Lower lobe of right lung (tissue), 2 donors: ENCODE measurements at regions not wholly inside any gene's neighbourhood (a gene's known extent, or its start where the extent isn't known, plus 50 kb on each side); places are given as distances from the start of the nearest gene placed in this dataset.

Experiments used
- ATAC-seq, 2 donors: fragments of 200-7000 bp; cut with Tn5 transposase; one replicate each; pipeline ENCODE4 v1.9.1; 2020 to 2022; ENCODE audit warnings: mild to moderate bottlenecking in 2 of 2, moderate library complexity in 2 of 2
- DNase-seq: peaks from one replicate; pipeline ENCODE4 v3.0.0-alpha.2; 2020
- H3K27ac ChIP-seq: fragments of 200-600 bp; one replicate; pipeline ENCODE4 v1.8.0; 2022
- H3K27me3 ChIP-seq: fragments of 200-600 bp; one replicate; pipeline ENCODE4 v1.8.0; 2022; ENCODE audit warnings: low read depth
- H3K36me3 ChIP-seq: fragments of 200-600 bp; one replicate; pipeline ENCODE4 v1.8.0; 2022; ENCODE audit warnings: mild to moderate bottlenecking
- H3K4me1 ChIP-seq: fragments of 200-600 bp; one replicate; pipeline ENCODE4 v1.8.0; 2022
- H3K4me3 ChIP-seq: fragments of 200-600 bp; one replicate; pipeline ENCODE4 v1.8.0; 2022; ENCODE audit warnings: mild to moderate bottlenecking
- H3K9me3 ChIP-seq: fragments of 200-600 bp; one replicate; pipeline ENCODE4 v1.8.0; 2022
- intact Hi-C: fragments of 100-400 bp; cut with DNase I; formaldehyde crosslinking; loops from one replicate; pipeline ENCODE4 v1.11.0; 2022
- TF ChIP-seq, protein P1 (sequence below): fragments of 200-600 bp; IDR thresholded peaks from one replicate; pipeline ENCODE4 v1.8.0; 2022; ENCODE audit warnings: antibody characterized with exemption, mild to moderate bottlenecking
- donor health status: DM: no; HTN: yes; CAD: no; lungs with severe emphysema.

DNA sequence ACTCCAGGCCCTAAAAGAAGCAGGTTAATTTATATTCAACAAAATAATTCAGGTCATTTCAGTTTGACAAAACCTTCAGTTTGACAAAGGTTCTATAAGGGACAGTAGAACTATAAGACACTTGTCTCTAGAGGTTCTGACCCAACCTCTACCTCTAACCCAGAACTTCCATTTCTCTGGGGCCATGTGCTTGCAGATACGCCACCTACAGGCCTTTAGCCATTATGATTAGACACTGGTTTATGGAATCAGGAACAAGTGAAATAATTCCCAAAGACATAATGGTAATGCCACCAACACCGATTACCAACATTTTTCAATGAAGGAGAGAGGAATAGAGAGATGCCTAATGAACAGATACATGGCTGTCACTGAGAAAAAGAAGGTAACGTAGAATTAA is 733.9 kb downstream of the PRELID2 start:
- intact Hi-C loops, result no loop called here
- no peaks in the 10 kb centered on the region for H3K4me1 ChIP-seq
- no peak overlapping the region for H3K4me3 ChIP-seq
- H3K27me3 ChIP-seq, result no peaks in the 10 kb centered on the region
- H3K9me3 ChIP-seq, result no peaks in the 10 kb centered on the region
- ATAC-seq (no peak), DNase-seq (no peak)
- TF ChIP-seq, protein P1, sequence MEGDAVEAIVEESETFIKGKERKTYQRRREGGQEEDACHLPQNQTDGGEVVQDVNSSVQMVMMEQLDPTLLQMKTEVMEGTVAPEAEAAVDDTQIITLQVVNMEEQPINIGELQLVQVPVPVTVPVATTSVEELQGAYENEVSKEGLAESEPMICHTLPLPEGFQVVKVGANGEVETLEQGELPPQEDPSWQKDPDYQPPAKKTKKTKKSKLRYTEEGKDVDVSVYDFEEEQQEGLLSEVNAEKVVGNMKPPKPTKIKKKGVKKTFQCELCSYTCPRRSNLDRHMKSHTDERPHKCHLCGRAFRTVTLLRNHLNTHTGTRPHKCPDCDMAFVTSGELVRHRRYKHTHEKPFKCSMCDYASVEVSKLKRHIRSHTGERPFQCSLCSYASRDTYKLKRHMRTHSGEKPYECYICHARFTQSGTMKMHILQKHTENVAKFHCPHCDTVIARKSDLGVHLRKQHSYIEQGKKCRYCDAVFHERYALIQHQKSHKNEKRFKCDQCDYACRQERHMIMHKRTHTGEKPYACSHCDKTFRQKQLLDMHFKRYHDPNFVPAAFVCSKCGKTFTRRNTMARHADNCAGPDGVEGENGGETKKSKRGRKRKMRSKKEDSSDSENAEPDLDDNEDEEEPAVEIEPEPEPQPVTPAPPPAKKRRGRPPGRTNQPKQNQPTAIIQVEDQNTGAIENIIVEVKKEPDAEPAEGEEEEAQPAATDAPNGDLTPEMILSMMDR, result no peak
- no peaks in the 10 kb centered on the region for H3K36me3 ChIP-seq
- H3K27ac ChIP-seq, result no peak overlapping the region

DNA sequence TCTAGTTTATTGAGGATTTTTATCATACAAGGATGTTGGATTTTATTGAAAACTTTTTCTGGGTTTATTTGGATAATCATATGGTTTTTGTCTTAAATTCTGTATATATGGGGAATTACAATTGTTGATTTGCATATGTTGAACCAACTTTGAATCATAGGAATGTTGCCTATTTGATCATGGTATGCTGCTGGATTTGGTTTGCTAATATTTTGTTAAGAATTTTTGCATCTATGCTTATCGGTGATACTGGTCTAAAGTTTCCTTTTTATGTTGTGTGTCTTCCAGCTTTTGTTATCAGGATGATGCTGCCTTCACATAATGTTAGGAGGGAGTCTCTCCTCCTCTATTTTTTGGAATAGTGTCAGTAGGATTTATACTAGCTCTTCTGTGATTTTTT is 745.0 kb downstream of the PRELID2 start:
- intact Hi-C loops, result no loop called here
- H3K27ac ChIP-seq, result no peak overlapping the region
- no peak overlapping the region for H3K4me3 ChIP-seq
- H3K4me1 ChIP-seq, result no peaks in the 10 kb centered on the region
- H3K27me3 ChIP-seq, result no peaks in the 10 kb centered on the region
- ATAC-seq, result no peak
- no peaks in the 10 kb centered on the region for H3K9me3 ChIP-seq
- no peaks in the 10 kb centered on the region for H3K36me3 ChIP-seq
- TF ChIP-seq, protein P1, result no peak
- DNase-seq, result no peak

DNA sequence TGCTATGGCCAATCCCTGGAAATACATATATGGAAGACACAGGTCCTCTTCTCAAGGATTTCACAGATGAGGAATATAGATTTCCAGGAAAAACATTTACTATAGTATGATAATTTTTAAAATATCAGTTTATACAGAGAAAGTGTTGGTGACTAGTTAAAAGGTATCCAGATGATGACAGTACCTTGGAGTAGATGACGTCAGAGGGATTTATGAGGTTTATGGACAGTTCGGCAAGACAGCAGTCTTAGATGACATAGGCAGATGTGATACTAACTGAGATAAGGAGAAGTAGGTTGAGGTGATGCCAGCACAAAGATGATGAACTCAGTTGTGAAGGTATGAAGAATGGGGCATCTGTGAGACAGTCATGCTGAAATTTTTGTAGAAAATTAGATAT is 750.3 kb downstream of the PRELID2 start:
- TF ChIP-seq, protein P1, result no peak
- H3K27ac ChIP-seq, result no peak overlapping the region
- no peaks in the 10 kb centered on the region for H3K27me3 ChIP-seq
- H3K36me3 ChIP-seq, result no peaks in the 10 kb centered on the region
- no peak overlapping the region for H3K4me3 ChIP-seq
- H3K9me3 ChIP-seq, result no peaks in the 10 kb centered on the region
- DNase-seq, result no peak
- no peaks in the 10 kb centered on the region for H3K4me1 ChIP-seq
- intact Hi-C loops, result no loop called here
- ATAC-seq, result no peak

DNA sequence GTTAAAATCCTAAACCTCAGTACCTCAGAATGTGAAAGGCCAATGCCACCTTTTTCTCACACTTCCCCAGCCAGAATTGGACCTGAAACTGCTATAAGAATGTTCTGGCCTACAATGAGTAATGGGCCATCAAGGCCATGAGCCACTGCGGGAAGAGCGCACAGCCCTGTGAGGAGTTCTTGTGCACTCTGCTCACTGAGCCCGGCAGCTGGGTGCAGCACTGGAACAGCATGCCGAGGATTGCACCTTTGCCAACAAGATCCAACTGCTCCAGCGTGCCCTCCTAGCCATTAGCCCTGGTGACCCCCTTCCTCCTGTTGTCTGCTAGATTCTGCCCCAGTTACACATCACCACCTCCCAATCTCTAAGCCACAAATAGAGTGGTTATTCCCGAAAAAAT is 758.1 kb downstream of the PRELID2 start:
- Histone ChIP-seq H3K27ac (no peak overlapping the region), H3K27me3 (no peaks in the 10 kb centered on the region), H3K36me3 (no peaks in the 10 kb centered on the region), H3K4me1 (no peaks in the 10 kb centered on the region), H3K4me3 (no peak overlapping the region), H3K9me3 (no peaks in the 10 kb centered on the region)
- ATAC-seq (no peak), DNase-seq (no peak)
- intact Hi-C loops, result no loop called here
- TF ChIP-seq, protein P1, result no peak

DNA sequence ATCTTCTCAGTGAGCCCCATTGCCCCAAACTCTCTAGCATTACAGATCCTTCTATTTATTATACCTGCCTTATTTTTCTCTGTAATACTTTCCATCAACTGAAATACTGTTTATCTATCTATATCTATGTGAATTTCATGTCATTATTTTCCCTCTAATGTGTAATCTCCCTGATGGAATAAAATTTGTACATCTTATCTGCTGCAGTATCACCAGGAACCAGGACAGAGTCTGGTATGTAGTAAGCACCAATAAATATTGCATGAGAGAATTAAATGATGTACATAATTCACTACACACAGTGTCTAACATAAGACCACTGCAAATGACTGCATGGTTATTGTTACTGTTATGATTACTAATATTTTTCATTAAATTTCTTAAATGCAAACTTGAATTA is 759.1 kb downstream of the PRELID2 start:
- H3K4me3 ChIP-seq, result no peak overlapping the region
- ATAC-seq (no peak), DNase-seq (no peak)
- no peaks in the 10 kb centered on the region for H3K4me1 ChIP-seq
- no peaks in the 10 kb centered on the region for H3K27me3 ChIP-seq
- no peaks in the 10 kb centered on the region for H3K36me3 ChIP-seq
- no peaks in the 10 kb centered on the region for H3K9me3 ChIP-seq
- TF ChIP-seq, protein P1, result no peak
- intact Hi-C loops, result no loop called here
- no peak overlapping the region for H3K27ac ChIP-seq

DNA sequence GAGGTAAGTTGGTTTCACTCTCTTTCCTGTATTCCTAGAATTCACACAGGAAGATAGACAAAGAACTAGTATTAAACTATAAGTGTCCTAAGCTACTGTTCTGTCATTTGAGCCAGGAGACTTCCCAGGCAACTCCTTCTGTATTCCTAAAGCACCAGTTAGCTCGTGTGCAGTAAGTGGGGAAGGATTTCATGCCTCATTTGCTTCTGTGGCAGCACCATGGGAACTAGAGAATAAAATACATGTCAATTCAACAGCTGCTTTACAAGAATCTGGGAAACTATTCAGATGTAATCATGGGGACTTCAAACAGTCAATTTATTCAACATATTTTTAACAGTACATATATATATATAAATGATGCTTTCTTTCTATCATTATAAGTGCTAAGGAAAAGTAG is 762.3 kb downstream of the PRELID2 start:
- H3K4me3 ChIP-seq, result no peak overlapping the region
- TF ChIP-seq, protein P1, result no peak
- H3K27ac ChIP-seq, result no peak overlapping the region
- no peak for DNase-seq
- ATAC-seq, result no peak
- H3K27me3 ChIP-seq, result no peaks in the 10 kb centered on the region
- intact Hi-C loops, result no loop called here
- no peaks in the 10 kb centered on the region for H3K9me3 ChIP-seq
- no peaks in the 10 kb centered on the region for H3K36me3 ChIP-seq
- no peaks in the 10 kb centered on the region for H3K4me1 ChIP-seq
